Esophagus muscularis mucosa (tissue), 4 donors: ENCODE measurements at regions not wholly inside any gene's neighbourhood (a gene's known extent, or its start where the extent isn't known, plus 50 kb on each side); places are given as distances from the start of the nearest gene placed in this dataset.

ENCODE experiments used
- CTCF ChIP-seq, 3 experiments: fragments of 200-600 bp in 2 of 3; fragments of 450-650 bp in 1 of 3; sonication (generic) in 2 of 3; IDR thresholded peaks; one replicate each; pipeline ENCODE4 v1.5.1; 2017 to 2019; ENCODE audit warnings: antibody characterized with exemption in 3 of 3, mild to moderate bottlenecking in 2 of 3, moderate library complexity in 1 of 3
- EP300 ChIP-seq: sonication (generic); formaldehyde crosslinking; IDR thresholded peaks from one replicate; pipeline ENCODE4 v1.6.1; 2017; ENCODE audit warnings: antibody characterized with exemption
- POLR2A ChIP-seq: fragments of 450-650 bp; IDR thresholded peaks from one replicate; pipeline ENCODE4 v1.6.1; 2017; ENCODE audit warnings: antibody characterized with exemption, moderate library complexity, mild to moderate bottlenecking, low read depth
- POLR2AphosphoS5 ChIP-seq, 2 donors: sonication (generic); formaldehyde crosslinking; IDR thresholded peaks; one replicate each; pipeline ENCODE4 v1.6.1; 2017; ENCODE audit warnings: antibody characterized with exemption in 2 of 2

GRCh38 chr10:78783753-78784152 lies 285.0 kb upstream of the ZMIZ1 start:
- TF ChIP-seq CTCF (IDR thresholded peaks at IDR 0.05): no peak
- TF ChIP-seq EP300: no peak
- no peak for TF ChIP-seq POLR2A
- no peak for TF ChIP-seq POLR2AphosphoS5 (IDR thresholded peaks at IDR 0.05)
